ENCODE measurements at regions not wholly inside any gene's neighbourhood (a gene's known extent, or its start where the extent isn't known, plus 50 kb on each side); places are given as distances from the start of the nearest gene placed in this dataset.
A peak's percentile ranks its signal among the peaks of the same experiment; 100 is the strongest.

- H3K4me1 ChIP-seq (ENCODE audit: control insufficient read depth, insufficient read depth, low read length) = no peaks in the 10 kb centered on the region
- H3K36me3 ChIP-seq (ENCODE audit: control insufficient read depth, insufficient read depth, low read length) = no peaks in the 10 kb centered on the region
- H3K9ac ChIP-seq (ENCODE audit: extremely low read depth, low read length, poor library complexity, severe bottlenecking) = no peak overlapping the region
- Mint-ChIP-seq H3K27ac (no peak overlapping the region), H3K4me3 (no peak overlapping the region), H3K27me3 (ENCODE audit: insufficient read depth) (no peaks in the 10 kb centered on the region), H3K36me3 (ENCODE audit: low read depth) (no peaks in the 10 kb centered on the region), H3K4me1 (no peaks in the 10 kb centered on the region), H3K9me3 (peaks cover 11% of the 10 kb centered on the region)
- no peak overlapping the region for H3K27ac ChIP-seq (ENCODE audit: low read depth, low read length)
- WGBS, 2 experiments (ENCODE audit: insufficient coverage in 1 of 2, insufficient read length in 1 of 2) = 74 to 76% methylated on average over 9 to 10 of the region's 10 CpGs
- peak; percentile 61 for DNase-seq
- H3K9me3 ChIP-seq (ENCODE audit: control insufficient read depth, low read length) = no peaks in the 10 kb centered on the region
- no peak for TF ChIP-seq CTCF (conservative IDR thresholded peaks at IDR 0.05)
- no peaks in the 10 kb centered on the region for H3K27me3 ChIP-seq (ENCODE audit: control insufficient read depth, insufficient read depth, low read length, poor library complexity, severe bottlenecking)
- no peak overlapping the region for H3K4me3 ChIP-seq (ENCODE audit: low read length)
Observed at GRCh38 chr16:73265124-73265837, 217.4 kb upstream of the ZFHX3 start.

- H3K9me3 ChIP-seq (ENCODE audit: control insufficient read depth, low read length) = no peaks in the 10 kb centered on the region
- H3K36me3 Mint-ChIP-seq (ENCODE audit: low read depth) = no peaks in the 10 kb centered on the region
Observed at GRCh38 chr16:73262931-73263330, 215.0 kb upstream of the ZFHX3 start.

GRCh38 chr16:73255031-73255430, 207.1 kb upstream of the ZFHX3 start:
- Histone ChIP-seq H3K4me1 (ENCODE audit: control insufficient read depth, insufficient read depth, low read length) (no peaks in the 10 kb centered on the region), H3K36me3 (ENCODE audit: control insufficient read depth, insufficient read depth, low read length) (no peaks in the 10 kb centered on the region), H3K9ac (ENCODE audit: extremely low read depth, low read length, poor library complexity, severe bottlenecking) (no peak overlapping the region), H3K9me3 (ENCODE audit: control insufficient read depth, low read length) (no peaks in the 10 kb centered on the region), H3K27ac (ENCODE audit: low read depth, low read length) (no peak overlapping the region), H3K27me3 (ENCODE audit: control insufficient read depth, insufficient read depth, low read length, poor library complexity, severe bottlenecking) (no peaks in the 10 kb centered on the region), H3K4me3 (ENCODE audit: low read length) (no peak overlapping the region)
- no peak for TF ChIP-seq CTCF (conservative IDR thresholded peaks at IDR 0.05)
- no peak for DNase-seq
- H3K27ac Mint-ChIP-seq = no peak overlapping the region
- WGBS, 2 experiments (ENCODE audit: insufficient coverage in 1 of 2, insufficient read length in 1 of 2) = 85 to 95% methylated on average over 2 to 3 of the region's 3 CpGs
- H3K27me3 Mint-ChIP-seq (ENCODE audit: insufficient read depth) = no peaks in the 10 kb centered on the region
- no peak overlapping the region for H3K4me3 Mint-ChIP-seq
- no peaks in the 10 kb centered on the region for H3K36me3 Mint-ChIP-seq (ENCODE audit: low read depth)
- no peaks in the 10 kb centered on the region for H3K4me1 Mint-ChIP-seq
- H3K9me3 Mint-ChIP-seq = no peaks in the 10 kb centered on the region

More at GRCh38 chr16:73262931-73263330, 215.0 kb upstream of the ZFHX3 start:
- no peak for DNase-seq
- 85% methylated on average over 2 of the region's 2 CpGs; no CpG with 5 or more reads in 1 of the 2 experiments for WGBS, 2 experiments (ENCODE audit: insufficient coverage in 1 of 2, insufficient read length in 1 of 2)
- Histone ChIP-seq H3K4me3 (ENCODE audit: low read length) (no peak overlapping the region), H3K4me1 (ENCODE audit: control insufficient read depth, insufficient read depth, low read length) (no peaks in the 10 kb centered on the region), H3K9ac (ENCODE audit: extremely low read depth, low read length, poor library complexity, severe bottlenecking) (no peak overlapping the region), H3K27me3 (ENCODE audit: control insufficient read depth, insufficient read depth, low read length, poor library complexity, severe bottlenecking) (no peaks in the 10 kb centered on the region), H3K27ac (ENCODE audit: low read depth, low read length) (no peak overlapping the region), H3K36me3 (ENCODE audit: control insufficient read depth, insufficient read depth, low read length) (no peaks in the 10 kb centered on the region)
- Mint-ChIP-seq H3K9me3 (peaks cover 11% of the 10 kb centered on the region), H3K27me3 (ENCODE audit: insufficient read depth) (no peaks in the 10 kb centered on the region), H3K4me3 (no peak overlapping the region), H3K27ac (no peak overlapping the region), H3K4me1 (no peaks in the 10 kb centered on the region)
- TF ChIP-seq CTCF (conservative IDR thresholded peaks at IDR 0.05) = no peak

Data from endodermal cell (in vitro differentiated cells).